Right hindlimb (tissue), 1 donor: ENCODE measurements at regions not wholly inside any gene's neighbourhood (a gene's known extent, or its start where the extent isn't known, plus 50 kb on each side); places are given as distances from the start of the nearest gene placed in this dataset.

Experiments used
- DNase-seq: peaks from one replicate; pipeline ENCODE4 v3.0.0-alpha.2; 2018

DNA sequence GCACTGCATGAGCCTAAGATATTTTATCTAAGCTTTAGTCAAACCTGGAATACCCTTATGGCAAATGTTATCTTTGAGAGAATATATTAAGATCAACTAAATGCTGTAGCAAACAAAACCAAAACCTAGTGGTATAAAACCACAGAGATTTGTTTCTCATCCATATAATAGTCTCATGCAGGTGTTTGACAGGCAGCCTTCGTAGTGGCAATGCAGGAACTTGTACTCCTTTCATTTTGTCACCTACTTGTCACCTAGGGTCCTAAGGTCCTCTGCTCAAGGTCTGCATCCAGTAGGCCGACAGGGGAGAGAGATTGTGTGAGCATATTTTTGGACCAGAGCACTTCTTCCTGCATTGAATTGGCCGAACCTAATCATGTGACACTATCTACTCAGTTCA is 352.6 kb downstream of the GPR37 start:
- no peak for DNase-seq

DNA sequence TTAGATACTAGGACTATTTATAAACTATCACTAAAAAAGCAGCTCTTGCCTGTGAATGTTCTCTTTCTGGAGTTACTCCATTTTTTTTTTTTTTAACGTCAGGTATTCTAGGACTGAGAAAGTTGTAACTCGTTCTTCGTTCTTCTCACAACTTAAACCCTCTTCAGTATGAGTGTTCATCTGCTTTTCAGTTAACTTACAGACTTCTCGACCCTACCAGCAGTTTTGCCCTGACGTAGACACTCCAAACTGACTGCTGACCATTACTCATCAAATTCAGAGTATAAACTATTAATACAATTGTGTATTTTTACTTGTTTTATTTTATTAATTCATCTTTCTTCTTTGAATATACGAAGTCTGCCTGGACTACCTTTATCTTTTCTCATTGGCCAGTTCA is 353.1 kb downstream of the GPR37 start:
- DNase-seq = no peak

DNA sequence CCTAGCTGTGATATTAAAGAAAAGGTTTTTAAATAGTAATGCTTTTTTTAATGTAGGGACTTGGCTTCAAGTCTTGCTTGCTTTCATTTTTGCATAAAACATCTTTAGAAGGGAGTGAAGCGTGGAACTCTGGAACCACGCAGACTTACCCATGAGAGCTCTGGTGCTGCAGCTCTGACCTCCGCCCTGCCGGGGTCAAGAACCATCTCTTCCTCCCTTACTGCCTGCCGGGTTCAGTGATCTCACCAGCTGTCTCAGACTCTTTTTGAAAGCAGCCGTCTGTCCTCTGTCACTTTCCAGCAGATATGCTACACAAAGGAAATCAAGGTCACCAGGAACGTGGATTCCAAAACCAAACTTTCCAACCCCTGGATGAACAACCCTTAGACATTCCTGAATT is 353.8 kb downstream of the GPR37 start:
- no peak for DNase-seq

DNA sequence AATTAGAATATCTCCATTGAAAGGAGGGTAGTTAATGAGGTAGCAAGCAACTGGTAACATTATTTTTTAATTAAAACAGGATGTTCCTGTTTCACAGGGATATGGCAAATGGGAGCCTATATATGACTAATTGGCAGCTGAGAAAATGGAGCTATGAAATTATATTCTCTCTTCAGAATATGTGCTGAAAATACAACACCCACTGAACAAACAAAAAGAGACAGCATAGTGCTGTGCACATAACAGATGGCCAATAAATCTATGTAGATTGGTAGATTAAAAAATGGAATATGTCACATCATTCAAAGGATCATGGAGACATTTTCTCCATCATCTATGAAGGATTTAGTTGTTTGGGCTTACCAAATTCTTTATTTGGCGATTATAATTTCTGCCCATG is 362.0 kb downstream of the GPR37 start:
- no peak for DNase-seq

DNA sequence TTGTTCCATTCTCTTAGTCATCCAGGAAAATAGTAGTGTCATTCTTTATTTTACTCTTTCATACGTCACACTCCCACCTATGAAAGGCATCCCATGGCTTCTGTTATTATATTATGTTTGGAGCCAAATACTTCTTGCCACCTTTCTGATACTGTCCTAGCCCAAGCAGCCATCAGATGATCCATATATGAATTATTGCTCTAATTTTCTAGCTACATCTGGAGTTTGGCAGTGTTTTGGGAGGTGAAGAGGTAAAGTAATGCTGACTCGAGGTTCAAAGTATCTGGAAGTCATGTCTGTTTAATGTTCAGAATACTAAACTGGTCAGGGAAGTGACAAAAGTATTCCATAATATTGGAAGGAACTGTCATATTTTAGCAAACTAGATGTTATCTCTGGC is 362.5 kb downstream of the GPR37 start:
- DNase-seq = no peak

DNA sequence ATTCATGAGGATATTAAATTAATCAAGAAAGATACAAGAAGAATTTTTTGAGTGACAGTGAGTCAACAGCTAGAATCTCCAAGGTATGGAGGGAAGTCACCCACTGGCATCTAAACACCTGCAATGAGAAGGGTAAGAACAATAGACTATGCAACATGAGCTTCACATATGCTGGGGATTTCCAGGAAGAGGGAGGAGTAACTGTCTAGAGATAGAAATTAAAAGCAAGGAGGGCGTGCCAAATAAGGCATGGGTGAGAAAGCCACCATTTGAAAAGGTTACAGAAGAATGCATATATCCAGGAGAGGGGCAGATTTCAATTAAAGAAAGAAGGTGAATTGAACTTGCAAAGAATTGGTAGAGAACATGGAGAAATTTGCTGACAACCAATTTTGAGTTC is 365.7 kb downstream of the GPR37 start:
- no peak for DNase-seq

DNA sequence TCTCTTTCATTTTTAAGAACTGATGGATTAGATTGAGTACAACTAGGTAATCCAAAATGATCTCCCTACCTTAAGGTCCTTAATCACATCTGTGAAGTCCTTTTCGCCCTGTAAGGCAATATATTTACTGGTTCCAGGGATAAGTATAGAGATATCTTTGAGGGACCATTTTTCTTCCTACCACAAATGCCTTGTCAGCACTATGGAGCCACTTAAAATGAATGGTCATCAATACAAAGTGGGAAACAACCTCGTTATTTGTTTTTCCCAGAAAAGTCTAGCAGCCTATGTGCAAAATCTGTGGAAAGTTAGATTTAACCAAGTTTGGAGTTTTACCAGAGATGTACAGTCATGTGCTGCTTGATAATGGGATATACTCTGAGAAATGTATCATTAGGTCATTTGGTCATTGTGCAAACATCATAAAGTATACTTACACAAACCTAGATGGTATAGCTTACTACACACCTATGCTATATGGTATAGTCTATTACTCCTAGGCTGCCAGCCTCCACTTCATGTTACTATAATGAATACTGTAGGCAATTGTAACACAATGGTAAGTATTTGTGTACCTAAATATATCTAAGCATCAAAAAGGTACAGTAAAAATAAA is 366.2 kb upstream of the TMEM229A start:
- DNase-seq = no peak

DNA sequence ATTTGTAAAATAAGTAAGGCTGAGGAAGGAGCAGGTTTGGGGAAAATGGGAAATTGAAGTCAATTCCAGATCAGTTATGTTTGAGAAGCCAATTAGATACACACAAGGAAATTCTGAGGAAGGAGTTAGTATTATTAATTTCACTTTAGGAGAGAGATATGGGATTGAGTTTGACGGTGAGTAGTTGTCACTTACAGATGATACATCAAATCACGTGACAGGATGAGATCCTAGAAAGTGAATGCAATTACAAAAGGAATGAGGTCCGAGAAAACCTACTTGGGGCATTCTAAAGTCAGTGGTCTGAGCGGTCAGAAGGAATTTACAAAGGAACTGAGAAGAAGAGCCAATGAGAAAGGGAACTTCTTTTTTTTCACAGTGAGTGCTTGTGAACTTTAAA is 364.3 kb upstream of the TMEM229A start:
- no peak for DNase-seq

DNA sequence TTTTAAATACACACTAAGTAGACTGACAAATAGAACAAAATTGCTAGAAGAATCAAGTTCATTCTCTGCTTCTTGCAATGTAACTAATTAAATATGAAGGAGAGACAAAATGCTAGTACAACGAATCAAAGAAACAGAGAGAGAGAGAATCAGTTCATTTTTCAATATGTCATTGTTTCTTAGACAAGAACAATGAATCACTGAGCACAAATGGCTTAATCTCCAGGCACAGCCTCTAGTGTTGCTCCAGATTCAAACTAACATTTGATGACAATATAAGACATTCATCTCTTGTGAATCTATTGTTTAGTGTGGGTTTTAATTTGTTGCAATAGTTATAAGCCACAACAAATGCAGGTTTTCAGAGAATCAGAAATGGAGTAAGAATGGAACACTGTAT is 357.4 kb upstream of the TMEM229A start:
- no peak for DNase-seq

DNA sequence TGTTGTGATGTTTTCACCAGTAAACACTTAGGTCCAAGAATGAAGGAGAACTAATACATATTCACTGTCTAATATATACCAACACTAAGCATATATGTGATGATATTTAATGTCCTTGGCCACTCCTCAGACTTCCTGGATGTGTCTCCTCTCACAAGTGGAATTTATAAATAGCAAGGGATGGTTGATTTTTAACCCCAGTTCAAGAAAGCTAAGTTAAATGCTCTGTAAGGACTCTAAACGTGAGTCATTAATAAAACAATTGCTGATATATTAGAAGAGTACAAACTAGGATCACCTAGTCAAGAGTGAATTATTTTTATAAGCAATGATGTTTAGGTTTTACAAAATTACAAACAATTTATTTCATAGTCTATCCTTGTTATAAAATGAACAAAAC is 355.9 kb upstream of the TMEM229A start:
- no peak for DNase-seq

DNA sequence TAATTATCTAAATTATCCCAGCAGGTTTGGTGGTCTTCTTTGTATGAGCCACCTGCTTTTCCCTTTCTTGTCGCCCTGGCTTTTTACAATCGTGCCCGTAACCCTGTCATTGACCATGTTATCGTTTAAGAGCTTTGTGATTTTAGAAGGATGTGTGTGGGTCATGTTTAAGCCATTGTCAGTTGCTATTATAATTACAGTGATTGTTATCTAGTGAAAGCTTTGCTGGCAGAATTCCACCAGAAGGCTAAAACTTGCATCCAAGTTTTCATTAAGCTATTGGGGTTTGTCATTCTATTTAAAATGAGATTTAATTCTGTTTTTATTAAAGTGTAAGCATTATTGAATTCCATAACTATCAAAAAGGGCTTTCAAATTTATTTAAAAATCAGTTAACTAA is 354.2 kb upstream of the TMEM229A start:
- DNase-seq = no peak

DNA sequence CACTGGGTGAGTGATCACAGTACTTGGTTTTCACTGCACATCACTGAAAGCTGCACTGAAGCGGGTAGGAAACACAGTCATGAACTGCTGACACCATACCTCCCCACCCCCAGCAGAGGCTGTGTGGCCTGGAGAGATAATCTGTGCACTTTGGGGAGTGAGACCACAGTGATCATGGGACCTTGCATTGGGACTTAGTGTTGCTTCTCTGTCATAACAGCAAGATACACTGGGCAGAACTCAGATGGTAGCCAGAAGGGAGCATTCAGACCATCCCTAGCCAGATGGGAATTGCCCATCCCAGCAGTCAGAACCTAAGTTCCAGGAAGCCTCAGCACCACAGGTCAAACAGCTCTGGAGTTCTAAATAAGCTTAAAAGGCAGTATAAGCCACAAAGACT is 346.4 kb upstream of the TMEM229A start:
- no peak for DNase-seq

DNA sequence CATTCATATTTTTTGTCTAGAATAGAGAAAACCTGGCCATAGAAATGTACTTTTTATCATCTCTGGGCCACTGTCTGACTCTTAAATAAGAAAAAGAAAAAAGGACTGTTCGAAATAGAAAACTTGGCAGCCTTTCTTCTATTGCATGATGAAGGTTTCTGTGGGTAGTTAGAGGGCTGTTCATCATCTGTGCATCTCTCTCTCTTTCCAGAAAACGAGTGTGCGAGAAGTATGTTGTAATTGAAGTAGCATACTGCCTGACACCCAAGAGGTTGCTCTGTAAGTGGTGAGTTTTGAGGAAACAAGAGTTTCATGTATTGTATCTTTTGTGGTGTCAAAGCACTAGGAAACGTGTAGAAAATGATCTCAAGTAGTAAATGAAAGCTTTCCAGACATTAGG is 343.2 kb upstream of the TMEM229A start:
- no peak for DNase-seq

DNA sequence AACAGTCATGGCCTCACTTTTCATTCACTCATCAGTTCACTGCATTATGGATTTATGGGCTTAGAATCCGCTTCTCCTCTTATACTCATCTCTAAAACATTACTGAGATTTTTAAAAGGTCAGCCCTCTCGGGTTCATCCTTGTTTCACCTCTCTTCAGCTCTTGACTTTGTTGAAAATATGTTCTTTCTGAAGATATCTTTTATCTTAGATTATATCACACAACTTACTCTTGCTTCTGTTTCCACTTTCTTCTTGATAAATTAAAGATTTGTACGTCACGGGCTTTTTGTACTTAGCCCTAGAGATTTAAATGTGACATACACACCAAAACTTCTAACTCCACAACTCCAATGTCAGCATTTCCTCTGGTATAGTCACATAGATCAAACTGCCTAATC is 342.5 kb upstream of the TMEM229A start:
- DNase-seq = no peak

DNA sequence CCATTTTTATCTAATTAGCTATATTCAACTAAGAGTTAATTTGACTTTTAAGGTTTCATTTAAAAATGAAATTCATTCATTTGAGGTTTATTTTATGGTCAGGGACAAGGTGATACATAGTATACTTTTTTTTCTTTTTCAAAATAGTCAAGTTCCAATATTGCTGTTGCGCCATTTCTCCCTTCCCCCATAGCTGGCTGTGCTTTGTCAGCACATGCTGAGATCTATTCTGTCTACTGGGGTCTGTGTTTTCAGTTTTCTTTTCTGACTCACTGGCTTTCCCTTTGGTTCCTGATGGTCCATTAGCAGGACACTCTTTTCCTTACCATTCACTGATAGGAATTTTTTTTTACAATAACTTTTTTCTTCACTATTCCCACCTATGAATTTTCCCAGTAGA is 336.4 kb upstream of the TMEM229A start:
- DNase-seq = no peak

DNA sequence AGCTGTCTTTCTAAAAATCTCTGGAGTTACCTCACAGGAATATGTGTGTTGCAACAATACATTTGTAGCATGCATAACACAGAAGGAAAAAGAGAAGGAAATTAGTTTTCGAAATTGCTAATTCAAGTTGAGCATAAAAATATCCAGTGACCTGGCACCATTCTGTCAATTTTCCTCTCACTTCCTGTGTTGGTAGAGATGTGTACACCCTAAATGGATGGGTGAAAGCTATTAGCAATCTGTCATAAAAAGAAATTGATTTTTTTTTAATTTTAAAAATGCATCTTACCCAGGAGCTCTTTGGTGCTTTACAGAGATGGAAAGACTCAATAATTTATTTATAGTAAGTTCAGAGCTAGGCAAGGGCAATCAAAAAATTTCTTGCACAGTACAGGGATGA is 333.3 kb upstream of the TMEM229A start:
- no peak for DNase-seq

DNA sequence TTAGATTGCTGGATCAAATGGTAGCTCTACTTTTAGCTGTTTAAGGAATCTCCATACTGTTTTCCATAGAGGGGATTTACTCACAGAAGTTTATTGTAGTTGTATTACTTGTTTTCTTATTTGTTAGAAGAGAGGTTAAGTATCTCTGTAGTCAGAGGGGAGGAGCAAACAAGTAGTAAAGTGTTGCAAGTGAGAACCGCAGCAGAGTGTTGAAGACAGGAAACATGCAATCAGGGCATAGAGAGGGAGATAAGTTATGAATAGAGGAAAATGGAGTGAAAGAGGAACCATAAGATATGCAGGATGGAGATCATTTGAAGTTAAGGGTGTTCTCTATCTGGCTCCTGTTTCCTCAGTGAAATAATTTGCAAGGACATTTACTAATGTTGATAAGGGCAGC is 331.4 kb upstream of the TMEM229A start:
- no peak for DNase-seq

DNA sequence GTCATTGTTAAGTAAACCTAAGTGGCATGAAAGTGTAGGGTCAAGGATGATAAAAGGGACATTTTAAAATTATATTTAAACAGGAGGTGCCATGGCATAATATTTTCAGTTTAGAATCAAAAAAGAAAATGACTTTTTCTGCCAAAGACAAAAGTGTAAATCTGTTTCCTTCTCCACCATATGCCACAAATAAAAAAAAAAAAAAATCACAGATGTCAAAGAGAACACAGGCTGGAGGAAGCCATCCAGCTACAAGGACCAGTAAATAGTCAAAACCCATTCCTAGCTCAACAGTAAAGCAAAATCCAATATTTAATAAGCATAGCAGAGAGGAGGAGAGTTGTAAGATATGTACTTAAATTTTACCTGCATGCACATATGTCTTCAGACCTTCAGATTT is 321.3 kb upstream of the TMEM229A start:
- DNase-seq = no peak

DNA sequence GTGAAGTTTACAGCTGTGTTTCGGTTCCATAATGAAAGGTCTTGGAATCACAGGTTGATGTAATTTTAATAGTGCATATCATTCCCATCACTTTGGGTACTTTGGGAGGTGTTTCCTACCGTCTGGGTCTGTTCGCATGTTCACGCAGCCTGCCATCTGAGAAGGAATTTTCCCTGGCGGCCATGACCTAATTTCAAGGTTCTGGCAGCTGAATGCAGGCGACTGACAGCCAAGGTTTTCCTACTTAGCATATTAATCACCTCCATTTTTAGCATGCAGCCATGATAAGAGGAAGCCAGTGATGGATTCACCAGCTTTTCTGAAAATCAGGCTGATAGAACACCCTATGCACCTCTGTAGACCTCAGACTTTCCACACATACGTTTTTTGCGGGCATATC is 319.1 kb upstream of the TMEM229A start:
- DNase-seq = no peak

DNA sequence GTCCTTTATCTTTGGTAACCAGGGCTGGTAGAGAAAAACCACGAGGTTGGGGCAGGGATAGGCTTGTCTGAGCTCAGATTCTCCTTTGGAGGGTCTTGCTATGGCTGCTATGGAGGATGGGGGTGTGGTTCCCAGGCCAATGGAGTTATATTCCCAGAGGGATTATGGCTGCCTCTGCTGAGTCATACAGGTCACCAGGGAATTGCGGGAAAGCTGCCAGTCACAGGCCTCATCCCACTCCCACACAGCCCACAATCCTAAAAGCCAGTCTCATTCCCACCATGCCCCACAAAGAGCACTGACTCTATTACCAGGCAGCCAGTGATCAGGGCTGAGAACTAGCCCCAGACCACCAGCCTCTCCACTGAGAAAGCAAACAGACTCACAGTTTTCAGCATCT is 316.6 kb upstream of the TMEM229A start:
- DNase-seq = no peak

DNA sequence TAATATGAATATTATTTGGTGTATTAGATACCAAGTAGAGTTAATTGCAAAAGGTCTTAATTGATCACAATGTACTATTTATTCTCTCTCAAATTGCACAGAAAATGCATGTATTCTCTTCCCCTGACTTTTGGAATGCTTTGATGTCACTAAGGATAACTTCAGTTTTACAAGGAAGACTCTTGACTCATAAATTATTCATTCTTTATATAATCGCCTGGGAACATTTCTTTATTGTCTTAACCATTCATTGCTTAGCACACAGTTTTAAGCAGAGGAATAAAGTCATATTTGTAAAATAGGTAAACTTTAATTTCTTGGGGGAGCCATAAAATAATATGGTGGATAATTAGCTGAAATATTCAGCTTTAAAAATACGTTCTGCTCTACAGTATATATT is 306.0 kb upstream of the TMEM229A start:
- no peak for DNase-seq

DNA sequence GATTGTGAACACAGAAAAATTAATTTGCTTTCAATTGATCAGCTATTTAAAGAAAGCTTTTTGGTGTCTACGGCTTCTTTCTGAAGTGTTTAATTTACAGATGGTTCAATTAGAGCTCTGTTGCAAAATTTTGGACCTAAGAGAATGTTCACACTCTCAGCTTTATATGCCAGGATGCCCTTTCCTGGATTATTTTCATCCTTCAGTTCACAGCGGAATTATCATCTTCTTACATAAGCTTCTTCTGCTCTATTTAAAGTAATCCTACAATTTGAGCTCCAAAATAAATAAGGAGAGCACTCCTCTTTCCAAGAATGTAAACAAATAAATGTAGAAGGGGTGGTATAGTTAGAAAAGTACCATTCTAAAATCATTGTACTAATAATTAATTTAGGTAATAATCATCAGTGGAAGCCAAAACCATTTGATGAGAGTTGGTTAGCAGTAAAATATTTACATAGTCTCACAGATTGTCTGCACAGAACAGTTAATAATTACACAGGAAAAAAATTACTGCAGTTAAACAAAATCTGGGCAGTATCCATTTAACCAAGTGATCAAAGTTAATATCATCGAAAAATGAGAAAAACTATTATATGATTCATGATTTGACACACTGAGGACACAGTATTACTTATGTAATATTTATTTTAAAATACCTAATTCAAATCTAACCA is 298.0 kb upstream of the TMEM229A start:
- DNase-seq = no peak

DNA sequence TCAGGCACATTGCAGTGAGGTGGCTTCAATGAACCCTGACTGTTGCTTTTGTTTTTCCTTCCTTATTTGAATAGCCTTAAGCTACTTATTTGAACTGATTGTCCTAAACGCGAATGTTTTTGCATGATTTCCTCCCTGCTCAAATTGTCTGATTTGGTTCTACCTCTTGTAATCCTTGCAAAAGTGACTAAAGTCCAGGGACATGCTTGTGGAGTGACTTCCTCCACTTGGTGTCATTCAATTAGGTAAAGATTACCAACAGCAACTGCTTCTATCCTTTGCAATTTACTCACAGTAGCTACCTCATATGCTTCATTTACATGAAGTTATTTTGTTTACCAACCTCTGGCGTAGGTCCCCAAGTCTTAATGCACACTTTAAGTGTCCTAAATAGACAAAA is 295.9 kb upstream of the TMEM229A start:
- DNase-seq = no peak

DNA sequence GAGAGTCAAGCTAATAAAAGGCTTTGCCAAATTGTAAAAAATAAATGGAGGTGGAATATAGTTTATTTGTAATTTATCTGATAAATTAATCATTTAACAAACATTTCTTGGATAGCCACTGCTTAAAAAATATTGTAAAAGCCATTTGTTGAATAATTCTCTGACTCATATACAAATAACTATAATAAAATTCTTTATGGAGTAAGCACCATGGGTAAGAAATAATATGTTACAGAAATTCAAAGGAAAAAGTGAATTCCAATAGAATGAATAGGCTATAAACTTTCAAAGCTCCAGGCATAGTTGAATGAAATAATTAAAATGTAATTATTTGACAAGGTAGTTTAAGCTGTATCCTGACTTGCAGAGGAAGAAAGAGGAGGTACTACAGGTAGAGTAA is 291.4 kb upstream of the TMEM229A start:
- DNase-seq = no peak

DNA sequence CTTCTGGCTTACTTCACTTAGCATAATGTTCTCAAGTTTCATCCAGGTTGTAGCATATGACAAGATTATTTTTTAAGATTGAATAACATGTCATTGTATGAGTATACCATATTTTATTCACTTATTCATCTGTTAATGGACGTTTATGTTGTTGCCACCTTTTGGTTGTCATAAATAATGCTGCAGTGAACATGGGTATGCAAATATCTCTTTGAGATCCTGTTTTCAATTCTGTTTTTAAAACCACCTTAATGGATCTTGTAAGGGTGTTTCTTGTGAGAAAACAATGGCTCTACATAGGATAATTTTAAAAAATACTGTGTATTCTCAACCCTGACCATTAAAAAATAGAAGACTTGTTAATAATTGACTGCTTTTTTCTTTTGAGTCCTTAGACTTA is 290.7 kb upstream of the TMEM229A start:
- no peak for DNase-seq
